Gastroesophageal sphincter (tissue), 4 donors: ENCODE measurements at regions not wholly inside any gene's neighbourhood (a gene's known extent, or its start where the extent isn't known, plus 50 kb on each side); places are given as distances from the start of the nearest gene placed in this dataset.

ENCODE experiments used
- ATAC-seq: fragments of 150-250 bp; one replicate; pipeline ENCODE4 v1.9.1; 2016; ENCODE audit warnings: mild to moderate bottlenecking, moderate library complexity
- H3K27ac ChIP-seq, 4 donors: fragments of 200-600 bp; sonication (generic) in 3 of 4; 1 replicate in 3 of 4; 2 replicates in 1 of 4; pipeline ENCODE4 v1.5.1; 2016 to 2019
- H3K27me3 ChIP-seq: fragments of 200-600 bp; sonication (generic); one replicate; pipeline ENCODE4 v1.5.1; 2019
- H3K36me3 ChIP-seq, 2 donors: fragments of 200-600 bp; sonication (generic); one replicate each; pipeline ENCODE4 v1.5.1; 2019; ENCODE audit warnings: control low read depth in 1 of 2
- H3K4me1 ChIP-seq, 3 donors: fragments of 200-600 bp; sonication (generic); 1 replicate in 2 of 3; 2 replicates in 1 of 3; pipeline ENCODE4 v1.5.1; 2016 to 2019; ENCODE audit warnings: control low read depth in 2 of 3
- H3K4me3 ChIP-seq, 2 donors: fragments of 200-600 bp; sonication (generic); one replicate each; pipeline ENCODE4 v1.5.1; 2019; ENCODE audit warnings: mild to moderate bottlenecking in 1 of 2, moderate library complexity in 1 of 2
- H3K9me3 ChIP-seq, 3 donors: fragments of 200-600 bp; sonication (generic); one replicate each; pipeline ENCODE4 v1.5.1; 2017 to 2019; ENCODE audit warnings: control low read depth in 2 of 3
- CTCF ChIP-seq, 4 experiments: fragments of 200-600 bp in 2 of 4; fragments of 450-650 bp in 2 of 4; sonication (generic) in 1 of 4; IDR thresholded peaks; one replicate each; pipeline ENCODE4 v1.5.1; 2017 to 2019; ENCODE audit warnings: antibody characterized with exemption in 4 of 4, mild to moderate bottlenecking in 2 of 4, moderate library complexity in 2 of 4
- EP300 ChIP-seq: sonication (generic); formaldehyde crosslinking; IDR thresholded peaks from one replicate; pipeline ENCODE4 v1.6.1; 2017; ENCODE audit warnings: antibody characterized with exemption, mild to moderate bottlenecking
- POLR2A ChIP-seq, 2 donors: fragments of 450-650 bp; IDR thresholded peaks; one replicate each; pipeline ENCODE4 v1.6.1; 2017; ENCODE audit warnings: antibody characterized with exemption in 2 of 2, mild to moderate bottlenecking in 2 of 2, moderate library complexity in 1 of 2
- POLR2AphosphoS5 ChIP-seq: sonication (generic); formaldehyde crosslinking; IDR thresholded peaks from one replicate; pipeline ENCODE4 v1.6.1; 2017; ENCODE audit warnings: antibody characterized with exemption
- WGBS, 2 donors: methylation state at CpG; one replicate each; pipeline ENCODE4 v1.1.5; 2018; ENCODE audit warnings: low coverage in 1 of 2; 5-methylcytosine and 5-hydroxymethylcytosine counted together

GRCh38 chr3:168812234-168812633, 716.5 kb upstream of the GOLIM4 start:
- ATAC-seq: no peak
- 47 to 80% methylated on average over 1 to 3 of the region's 3 CpGs for WGBS, 2 donors
- TF ChIP-seq POLR2A (IDR thresholded peaks at IDR 0.05): no peak
- no peak for TF ChIP-seq EP300
- no peak for TF ChIP-seq POLR2AphosphoS5
- no peak for TF ChIP-seq CTCF (IDR thresholded peaks at IDR 0.05)
- Histone ChIP-seq H3K4me1 (no peaks in the 10 kb centered on the region), H3K4me3 (no peak overlapping the region), H3K27me3 (no peaks in the 10 kb centered on the region), H3K9me3 (no peaks in the 10 kb centered on the region), H3K36me3 (no peaks in the 10 kb centered on the region), H3K27ac (no peak overlapping the region)

GRCh38 chr3:168808596-168808995, 712.9 kb upstream of the GOLIM4 start:
- no peaks in the 10 kb centered on the region for H3K4me1 ChIP-seq
- WGBS, 2 donors: 82 to 90% methylated on average over 3 of the region's 3 CpGs
- TF ChIP-seq EP300 (no peak), CTCF (IDR thresholded peaks at IDR 0.05) (no peak), POLR2AphosphoS5 (no peak), POLR2A (IDR thresholded peaks at IDR 0.05) (no peak)
- no peaks in the 10 kb centered on the region for H3K9me3 ChIP-seq
- no peaks in the 10 kb centered on the region for H3K36me3 ChIP-seq
- ATAC-seq: no peak
- H3K27me3 ChIP-seq: no peaks in the 10 kb centered on the region
- H3K4me3 ChIP-seq: no peak overlapping the region
- no peak overlapping the region for H3K27ac ChIP-seq

GRCh38 chr3:168807448-168807847, 711.7 kb upstream of the GOLIM4 start:
- H3K27ac ChIP-seq: no peak overlapping the region

GRCh38 chr3:168806871-168807270, 711.1 kb upstream of the GOLIM4 start:
- TF ChIP-seq POLR2A (IDR thresholded peaks at IDR 0.05) (no peak), EP300 (no peak), CTCF (IDR thresholded peaks at IDR 0.05) (no peak), POLR2AphosphoS5 (no peak)
- ATAC-seq: no peak
- H3K9me3 ChIP-seq: no peaks in the 10 kb centered on the region
- no peak overlapping the region for H3K27ac ChIP-seq
- H3K36me3 ChIP-seq: no peaks in the 10 kb centered on the region
- H3K4me1 ChIP-seq: no peaks in the 10 kb centered on the region
- H3K4me3 ChIP-seq: no peak overlapping the region
- H3K27me3 ChIP-seq: no peaks in the 10 kb centered on the region
- 20 to 88% methylated on average over 1 of the region's 1 CpG for WGBS, 2 donors

More at GRCh38 chr3:168807448-168807847, 711.7 kb upstream of the GOLIM4 start:
- Histone ChIP-seq H3K4me3 (no peak overlapping the region), H3K4me1 (no peaks in the 10 kb centered on the region), H3K9me3 (no peaks in the 10 kb centered on the region), H3K36me3 (no peaks in the 10 kb centered on the region), H3K27me3 (no peaks in the 10 kb centered on the region)
- no peak for TF ChIP-seq CTCF (IDR thresholded peaks at IDR 0.05)
- no peak for TF ChIP-seq EP300
- no peak for TF ChIP-seq POLR2AphosphoS5
- TF ChIP-seq POLR2A (IDR thresholded peaks at IDR 0.05): no peak
- 45 to 49% methylated on average over 4 of the region's 4 CpGs for WGBS, 2 donors
- ATAC-seq: no peak

GRCh38 chr3:168803536-168803935, 707.8 kb upstream of the GOLIM4 start:
- Histone ChIP-seq H3K4me1 (no peaks in the 10 kb centered on the region), H3K27ac (no peak overlapping the region), H3K4me3 (no peak overlapping the region), H3K36me3 (no peaks in the 10 kb centered on the region), H3K9me3 (no peaks in the 10 kb centered on the region), H3K27me3 (no peaks in the 10 kb centered on the region)
- 77 to 85% methylated on average over 1 of the region's 1 CpG for WGBS, 2 donors
- no peak for ATAC-seq
- no peak for TF ChIP-seq EP300
- TF ChIP-seq POLR2A (IDR thresholded peaks at IDR 0.05): no peak
- no peak for TF ChIP-seq CTCF (IDR thresholded peaks at IDR 0.05)
- TF ChIP-seq POLR2AphosphoS5: no peak
